NCI-H774 (cell line): ENCODE measurements at regions not wholly inside any gene's neighbourhood (a gene's known extent, or its start where the extent isn't known, plus 50 kb on each side); places are given as distances from the start of the nearest gene placed in this dataset.
A peak's percentile ranks its signal among the peaks of the same experiment; 100 is the strongest.

Experiments
- DNase-seq: peaks from one replicate; lab custom pipeline; 2025; lab: John Stamatoyannopoulos, UW

GRCh38 chr7:85659364-85659763, 472.5 kb upstream of the SEMA3D start:
- DNase-seq, result no peak

- DNase-seq, result no peak
Measured at GRCh38 chr7:85655252-85655651, 468.4 kb upstream of the SEMA3D start.

- DNase-seq, result no peak
Measured at GRCh38 chr7:85644272-85644671, 457.4 kb upstream of the SEMA3D start.

- DNase-seq, result no peak
Measured at GRCh38 chr7:85641331-85641730, 454.5 kb upstream of the SEMA3D start.

- DNase-seq, result no peak
Measured at GRCh38 chr7:85638394-85638793, 451.5 kb upstream of the SEMA3D start.

- no peak for DNase-seq
Measured at GRCh38 chr7:85634951-85635350, 448.1 kb upstream of the SEMA3D start.

- DNase-seq, result peak; percentile 83
Measured at GRCh38 chr7:85630904-85631600, 444.2 kb upstream of the SEMA3D start.

GRCh38 chr7:85627791-85628586, 441.1 kb upstream of the SEMA3D start:
- no peak for DNase-seq

- DNase-seq, result no peak
Measured at GRCh38 chr7:85622059-85622458, 435.2 kb upstream of the SEMA3D start.

- DNase-seq, result no peak
Measured at GRCh38 chr7:85620936-85621685, 434.3 kb upstream of the SEMA3D start.

- no peak for DNase-seq
Measured at GRCh38 chr7:85619236-85619635, 432.4 kb upstream of the SEMA3D start.

- no peak for DNase-seq
Measured at GRCh38 chr7:85614684-85615083, 427.8 kb upstream of the SEMA3D start.

GRCh38 chr7:85612514-85612913, 425.7 kb upstream of the SEMA3D start:
- DNase-seq, result no peak

- no peak for DNase-seq
Measured at GRCh38 chr7:85608804-85609203, 421.9 kb upstream of the SEMA3D start.

- no peak for DNase-seq
Measured at GRCh38 chr7:85602196-85602595, 415.3 kb upstream of the SEMA3D start.

- no peak for DNase-seq
Measured at GRCh38 chr7:85600395-85600794, 413.5 kb upstream of the SEMA3D start.

GRCh38 chr7:85596827-85597226, 410.0 kb upstream of the SEMA3D start:
- no peak for DNase-seq

- DNase-seq, result no peak
Measured at GRCh38 chr7:85595750-85596178, 408.9 kb upstream of the SEMA3D start.

- DNase-seq, result no peak
Measured at GRCh38 chr7:85593355-85593754, 406.5 kb upstream of the SEMA3D start.

GRCh38 chr7:85587785-85588184, 400.9 kb upstream of the SEMA3D start:
- DNase-seq, result no peak

- DNase-seq, result no peak
Measured at GRCh38 chr7:85586091-85586490, 399.2 kb upstream of the SEMA3D start.

GRCh38 chr7:85583131-85583953, 396.5 kb upstream of the SEMA3D start:
- no peak for DNase-seq
